ENCODE measurements at regions not wholly inside any gene's neighbourhood (a gene's known extent, or its start where the extent isn't known, plus 50 kb on each side); places are given as distances from the start of the nearest gene placed in this dataset.

DNA sequence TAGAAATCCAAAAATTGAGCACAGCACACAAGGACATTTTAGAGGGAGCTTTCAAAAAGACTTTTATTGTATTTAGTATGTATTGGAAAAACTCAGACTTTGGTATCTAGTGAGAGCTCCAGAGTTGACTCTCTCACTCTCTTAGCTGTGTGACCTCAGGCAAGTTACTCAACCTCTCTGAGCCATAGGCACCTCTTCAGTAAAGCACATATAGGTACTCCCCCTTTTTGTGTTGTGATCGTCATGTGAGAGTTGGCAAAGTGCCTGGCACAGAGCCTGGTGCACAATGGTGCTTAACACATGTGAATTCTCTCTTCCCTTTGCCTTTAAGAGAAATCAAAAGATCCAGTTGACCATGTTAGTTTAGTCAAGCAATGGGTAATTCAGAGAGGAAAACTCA lies 186.2 kb downstream of the TMEM38B start:
- ChIA-PET POLR2A (no interaction called here), CTCF (ENCODE audit: unreplicated experiment) (no interaction called here)
- Histone ChIP-seq H3K9me3 (ENCODE audit: low read length) (no peaks in the 10 kb centered on the region), H3K79me2 (ENCODE audit: insufficient read depth, low read depth, low read length) (no peaks in the 10 kb centered on the region), H3K27ac (ENCODE audit: low read depth, low read length, poor library complexity, severe bottlenecking) (no peak overlapping the region), H3K4me2 (ENCODE audit: low read length) (no peak overlapping the region), H3K4me1 (ENCODE audit: insufficient read depth, low read length, poor library complexity, severe bottlenecking) (no peaks in the 10 kb centered on the region), H3K36me3 (ENCODE audit: insufficient read depth, low read length) (no peaks in the 10 kb centered on the region), H2AFZ (ENCODE audit: low read length) (no peak overlapping the region), H3K4me3 (ENCODE audit: low read depth, low read length, poor library complexity, severe bottlenecking) (no peak overlapping the region), H3K9me2 (ENCODE audit: insufficient read depth, low read length) (no peaks in the 10 kb centered on the region), H4K20me1 (ENCODE audit: insufficient read depth, low read length) (no peaks in the 10 kb centered on the region)
- no peak for DNase-seq (ENCODE audit: low spot score)
- BruUV-seq (replicated peaks), result no TSS peak
- TF ChIP-seq, protein P1, sequence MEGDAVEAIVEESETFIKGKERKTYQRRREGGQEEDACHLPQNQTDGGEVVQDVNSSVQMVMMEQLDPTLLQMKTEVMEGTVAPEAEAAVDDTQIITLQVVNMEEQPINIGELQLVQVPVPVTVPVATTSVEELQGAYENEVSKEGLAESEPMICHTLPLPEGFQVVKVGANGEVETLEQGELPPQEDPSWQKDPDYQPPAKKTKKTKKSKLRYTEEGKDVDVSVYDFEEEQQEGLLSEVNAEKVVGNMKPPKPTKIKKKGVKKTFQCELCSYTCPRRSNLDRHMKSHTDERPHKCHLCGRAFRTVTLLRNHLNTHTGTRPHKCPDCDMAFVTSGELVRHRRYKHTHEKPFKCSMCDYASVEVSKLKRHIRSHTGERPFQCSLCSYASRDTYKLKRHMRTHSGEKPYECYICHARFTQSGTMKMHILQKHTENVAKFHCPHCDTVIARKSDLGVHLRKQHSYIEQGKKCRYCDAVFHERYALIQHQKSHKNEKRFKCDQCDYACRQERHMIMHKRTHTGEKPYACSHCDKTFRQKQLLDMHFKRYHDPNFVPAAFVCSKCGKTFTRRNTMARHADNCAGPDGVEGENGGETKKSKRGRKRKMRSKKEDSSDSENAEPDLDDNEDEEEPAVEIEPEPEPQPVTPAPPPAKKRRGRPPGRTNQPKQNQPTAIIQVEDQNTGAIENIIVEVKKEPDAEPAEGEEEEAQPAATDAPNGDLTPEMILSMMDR (conservative IDR thresholded peaks at IDR 0.05; ENCODE audit: low read length), result no peak
- TF ChIP-seq EZH2phosphoT487 (IDR thresholded peaks at IDR 0.05; ENCODE audit: borderline replicate concordance, low read depth, low read length), result no peak
- intact Hi-C loops (cut with micrococcal nuclease; ENCODE audit: unreplicated experiment), result loop anchor here (5.0 kb wide), 2 partner anchors 38 to 453 kb away; no protein-coding TSS in a partner anchor

DNA sequence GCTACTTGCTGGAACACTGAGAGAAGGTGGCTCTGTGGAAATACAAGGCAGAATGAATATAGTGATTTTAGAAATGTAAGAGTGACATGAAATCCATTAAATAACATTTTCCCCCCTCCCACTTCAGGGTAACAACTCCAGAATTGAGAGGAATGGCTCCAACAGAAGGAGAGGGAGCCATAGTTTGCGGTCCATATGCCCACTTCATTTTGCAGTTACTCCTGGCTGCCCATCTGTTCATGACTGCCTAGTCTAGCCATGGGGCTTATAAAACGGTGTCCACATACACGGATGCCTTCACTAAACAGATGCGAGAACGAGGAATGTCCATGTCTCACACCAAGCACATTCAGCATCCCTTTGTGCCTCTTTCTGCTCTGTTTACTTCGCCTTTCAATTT lies 186.7 kb downstream of the TMEM38B start:
- H2AFZ ChIP-seq (ENCODE audit: low read length), result no peak overlapping the region
- no peaks in the 10 kb centered on the region for H3K9me2 ChIP-seq (ENCODE audit: insufficient read depth, low read length)
- H3K4me2 ChIP-seq (ENCODE audit: low read length), result no peak overlapping the region
- ChIA-PET POLR2A (interaction anchor here (1.0 kb wide), 1 partner anchor 10 kb away, joined by 3 read pairs; no protein-coding TSS in a partner anchor), CTCF (ENCODE audit: unreplicated experiment) (interaction anchor here (0.8 to 1.1 kb wide), 2 partner anchors 41 to 286 kb away, joined by 3 read pairs; no protein-coding TSS in a partner anchor)
- no peak for DNase-seq (ENCODE audit: low spot score)
- intact Hi-C loops (cut with micrococcal nuclease; ENCODE audit: unreplicated experiment), result loop anchor here (5.0 kb wide), 2 partner anchors 39 to 454 kb away; no protein-coding TSS in a partner anchor
- no peaks in the 10 kb centered on the region for H4K20me1 ChIP-seq (ENCODE audit: insufficient read depth, low read length)
- H3K27ac ChIP-seq (ENCODE audit: low read depth, low read length, poor library complexity, severe bottlenecking), result no peak overlapping the region
- no peaks in the 10 kb centered on the region for H3K79me2 ChIP-seq (ENCODE audit: insufficient read depth, low read depth, low read length)
- H3K9me3 ChIP-seq (ENCODE audit: low read length), result no peaks in the 10 kb centered on the region
- no peaks in the 10 kb centered on the region for H3K4me1 ChIP-seq (ENCODE audit: insufficient read depth, low read length, poor library complexity, severe bottlenecking)
- no peak overlapping the region for H3K4me3 ChIP-seq (ENCODE audit: low read depth, low read length, poor library complexity, severe bottlenecking)
- no TSS peak for BruUV-seq (replicated peaks)
- no peaks in the 10 kb centered on the region for H3K36me3 ChIP-seq (ENCODE audit: insufficient read depth, low read length)
- TF ChIP-seq, protein P1 (conservative IDR thresholded peaks at IDR 0.05; ENCODE audit: low read length), result no peak
- TF ChIP-seq EZH2phosphoT487 (IDR thresholded peaks at IDR 0.05; ENCODE audit: borderline replicate concordance, low read depth, low read length), result no peak

GRCh38 chr9:105881654-105882349 lies 187.5 kb downstream of the TMEM38B start:
- no peaks in the 10 kb centered on the region for H3K9me3 ChIP-seq (ENCODE audit: low read length)
- H2AFZ ChIP-seq (ENCODE audit: low read length), result no peak overlapping the region
- DNase-seq (ENCODE audit: low spot score), result peak; percentile 66
- intact Hi-C loops (cut with micrococcal nuclease; ENCODE audit: unreplicated experiment), result loop anchor here (1.0 to 5.0 kb wide), 3 partner anchors 40 to 455 kb away; no protein-coding TSS in a partner anchor
- no peaks in the 10 kb centered on the region for H4K20me1 ChIP-seq (ENCODE audit: insufficient read depth, low read length)
- ChIA-PET POLR2A (interaction anchor here (0.6 to 1.0 kb wide), 2 partner anchors 11 to 283 kb away, joined by 3 read pairs; no protein-coding TSS in a partner anchor), CTCF (ENCODE audit: unreplicated experiment) (interaction anchor here (0.6 to 1.1 kb wide), 3 partner anchors 10 to 286 kb away, joined by 3 read pairs; no protein-coding TSS in a partner anchor)
- H3K4me3 ChIP-seq (ENCODE audit: low read depth, low read length, poor library complexity, severe bottlenecking), result no peak overlapping the region
- H3K9me2 ChIP-seq (ENCODE audit: insufficient read depth, low read length), result no peaks in the 10 kb centered on the region
- no peak overlapping the region for H3K4me2 ChIP-seq (ENCODE audit: low read length)
- H3K79me2 ChIP-seq (ENCODE audit: insufficient read depth, low read depth, low read length), result no peaks in the 10 kb centered on the region
- no peaks in the 10 kb centered on the region for H3K36me3 ChIP-seq (ENCODE audit: insufficient read depth, low read length)
- no peaks in the 10 kb centered on the region for H3K4me1 ChIP-seq (ENCODE audit: insufficient read depth, low read length, poor library complexity, severe bottlenecking)
- H3K27ac ChIP-seq (ENCODE audit: low read depth, low read length, poor library complexity, severe bottlenecking), result no peak overlapping the region
- TF ChIP-seq EZH2phosphoT487 (IDR thresholded peaks at IDR 0.05; ENCODE audit: borderline replicate concordance, low read depth, low read length), result no peak
- TF ChIP-seq, protein P1 (conservative IDR thresholded peaks at IDR 0.05; ENCODE audit: low read length), result peak; percentile 96
- BruUV-seq (replicated peaks), result no TSS peak
